ENCODE measurements at regions not wholly inside any gene's neighbourhood (a gene's known extent, or its start where the extent isn't known, plus 50 kb on each side); places are given as distances from the start of the nearest gene placed in this dataset.

DNA sequence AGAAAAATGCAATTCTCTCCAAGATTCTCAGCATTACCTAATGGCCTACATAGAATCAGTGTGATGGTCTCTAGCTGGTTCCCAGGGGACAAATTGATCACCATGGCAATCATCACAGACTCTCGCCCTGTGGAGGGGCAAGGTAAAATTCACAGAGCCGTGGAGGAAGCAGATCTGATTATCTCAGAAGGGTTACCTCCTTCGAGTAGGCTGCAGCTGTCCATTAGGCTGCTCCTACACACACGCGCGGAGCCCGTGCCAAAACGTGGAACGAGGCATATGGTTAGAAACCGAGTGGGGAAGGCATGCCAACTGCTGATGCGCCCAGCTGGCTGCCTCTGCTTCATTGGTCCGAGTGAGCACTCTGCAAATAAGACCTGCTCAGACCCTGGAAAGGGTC, 52.8 kb upstream of the PTER start:
- Histone ChIP-seq H3K27me3 (no peaks in the 10 kb centered on the region), H3K4me3 (no peak overlapping the region), H3K9me3 (no peaks in the 10 kb centered on the region), H3K27ac (no peak overlapping the region), H3K36me3 (no peaks in the 10 kb centered on the region), H3K4me1 (no peaks in the 10 kb centered on the region)
- TF ChIP-seq POLR2A (IDR thresholded peaks at IDR 0.05) (no peak), POLR2AphosphoS5 (IDR thresholded peaks at IDR 0.05) (no peak)
- TF ChIP-seq, protein P1, sequence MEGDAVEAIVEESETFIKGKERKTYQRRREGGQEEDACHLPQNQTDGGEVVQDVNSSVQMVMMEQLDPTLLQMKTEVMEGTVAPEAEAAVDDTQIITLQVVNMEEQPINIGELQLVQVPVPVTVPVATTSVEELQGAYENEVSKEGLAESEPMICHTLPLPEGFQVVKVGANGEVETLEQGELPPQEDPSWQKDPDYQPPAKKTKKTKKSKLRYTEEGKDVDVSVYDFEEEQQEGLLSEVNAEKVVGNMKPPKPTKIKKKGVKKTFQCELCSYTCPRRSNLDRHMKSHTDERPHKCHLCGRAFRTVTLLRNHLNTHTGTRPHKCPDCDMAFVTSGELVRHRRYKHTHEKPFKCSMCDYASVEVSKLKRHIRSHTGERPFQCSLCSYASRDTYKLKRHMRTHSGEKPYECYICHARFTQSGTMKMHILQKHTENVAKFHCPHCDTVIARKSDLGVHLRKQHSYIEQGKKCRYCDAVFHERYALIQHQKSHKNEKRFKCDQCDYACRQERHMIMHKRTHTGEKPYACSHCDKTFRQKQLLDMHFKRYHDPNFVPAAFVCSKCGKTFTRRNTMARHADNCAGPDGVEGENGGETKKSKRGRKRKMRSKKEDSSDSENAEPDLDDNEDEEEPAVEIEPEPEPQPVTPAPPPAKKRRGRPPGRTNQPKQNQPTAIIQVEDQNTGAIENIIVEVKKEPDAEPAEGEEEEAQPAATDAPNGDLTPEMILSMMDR (IDR thresholded peaks at IDR 0.05): no peak
- no peak for DNase-seq (ENCODE audit: low spot score in 2 of 2)
- intact Hi-C loops (cut with DNase I; ENCODE audit: low total_unique reads): no loop called here

DNA sequence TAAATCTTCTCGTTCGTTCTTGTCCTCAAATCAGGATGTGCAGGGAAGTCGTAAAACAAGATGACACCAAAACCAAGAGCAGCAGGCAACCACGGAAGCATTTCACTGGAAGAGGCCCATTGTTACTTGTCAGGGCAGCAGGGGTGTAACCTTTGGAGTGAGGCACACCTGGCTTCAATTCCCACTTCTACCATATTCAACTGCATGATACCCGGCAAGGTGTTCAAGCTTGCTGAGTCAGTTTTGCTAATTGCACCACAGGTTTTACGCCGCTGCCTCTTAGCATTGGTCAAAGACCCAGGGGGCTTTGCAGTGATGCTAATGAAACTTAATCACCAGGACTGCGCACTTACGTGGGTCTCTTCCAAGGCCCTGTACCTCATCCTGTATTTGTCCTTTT, 50.0 kb upstream of the PTER start:
- H3K27ac ChIP-seq: no peak overlapping the region
- intact Hi-C loops (cut with DNase I; ENCODE audit: low total_unique reads): no loop called here
- TF ChIP-seq POLR2A (IDR thresholded peaks at IDR 0.05): no peak
- no peak for TF ChIP-seq POLR2AphosphoS5 (IDR thresholded peaks at IDR 0.05)
- TF ChIP-seq, protein P1 (IDR thresholded peaks at IDR 0.05): no peak
- no peaks in the 10 kb centered on the region for H3K27me3 ChIP-seq
- no peaks in the 10 kb centered on the region for H3K36me3 ChIP-seq
- DNase-seq (ENCODE audit: low spot score in 2 of 2): no peak
- no peak overlapping the region for H3K4me3 ChIP-seq
- H3K4me1 ChIP-seq: no peaks in the 10 kb centered on the region
- H3K9me3 ChIP-seq: no peaks in the 10 kb centered on the region

All from breast epithelium (tissue), 4 donors.